ENCODE measurements at regions not wholly inside any gene's neighbourhood (a gene's known extent, or its start where the extent isn't known, plus 50 kb on each side); places are given as distances from the start of the nearest gene placed in this dataset.

GRCh38 chr17:45688820-45689219 lies 95.3 kb upstream of the CRHR1 start:
- no peak overlapping the region for H3K4me3 ChIP-seq (ENCODE audit: low read length)
- no peak overlapping the region for H3K27ac Mint-ChIP-seq
- H3K36me3 ChIP-seq (ENCODE audit: control insufficient read depth, insufficient read depth, low read length) = no peaks in the 10 kb centered on the region
- no peak for DNase-seq
- H3K4me3 Mint-ChIP-seq = no peak overlapping the region
- peaks cover 19% of the 10 kb centered on the region for H3K27me3 ChIP-seq (ENCODE audit: control insufficient read depth, insufficient read depth, low read length, poor library complexity, severe bottlenecking)
- no peaks in the 10 kb centered on the region for H3K36me3 Mint-ChIP-seq (ENCODE audit: low read depth)
- no peaks in the 10 kb centered on the region for H3K9me3 ChIP-seq (ENCODE audit: control insufficient read depth, low read length)
- peaks cover 7% of the 10 kb centered on the region for H3K27me3 Mint-ChIP-seq (ENCODE audit: insufficient read depth)
- no peaks in the 10 kb centered on the region for H3K4me1 ChIP-seq (ENCODE audit: control insufficient read depth, insufficient read depth, low read length)
- no peaks in the 10 kb centered on the region for H3K9me3 Mint-ChIP-seq
- no peaks in the 10 kb centered on the region for H3K4me1 Mint-ChIP-seq
- WGBS, 2 experiments (ENCODE audit: insufficient coverage in 1 of 2, insufficient read length in 1 of 2) = 93 to 94% methylated on average over 7 of the region's 7 CpGs
- TF ChIP-seq CTCF (conservative IDR thresholded peaks at IDR 0.05) = no peak
- H3K27ac ChIP-seq (ENCODE audit: low read depth, low read length) = no peak overlapping the region
- no peak overlapping the region for H3K9ac ChIP-seq (ENCODE audit: extremely low read depth, low read length, poor library complexity, severe bottlenecking)

GRCh38 chr17:45689451-45689850 lies 94.7 kb upstream of the CRHR1 start:
- no peak overlapping the region for H3K27ac ChIP-seq (ENCODE audit: low read depth, low read length)
- no peak overlapping the region for H3K27ac Mint-ChIP-seq
- DNase-seq = no peak
- no peak overlapping the region for H3K9ac ChIP-seq (ENCODE audit: extremely low read depth, low read length, poor library complexity, severe bottlenecking)
- no peak overlapping the region for H3K4me3 ChIP-seq (ENCODE audit: low read length)
- H3K27me3 Mint-ChIP-seq (ENCODE audit: insufficient read depth) = peaks cover 7% of the 10 kb centered on the region
- H3K36me3 ChIP-seq (ENCODE audit: control insufficient read depth, insufficient read depth, low read length) = no peaks in the 10 kb centered on the region
- no peaks in the 10 kb centered on the region for H3K36me3 Mint-ChIP-seq (ENCODE audit: low read depth)
- no peaks in the 10 kb centered on the region for H3K4me1 ChIP-seq (ENCODE audit: control insufficient read depth, insufficient read depth, low read length)
- H3K27me3 ChIP-seq (ENCODE audit: control insufficient read depth, insufficient read depth, low read length, poor library complexity, severe bottlenecking) = peaks cover 19% of the 10 kb centered on the region
- H3K9me3 ChIP-seq (ENCODE audit: control insufficient read depth, low read length) = no peaks in the 10 kb centered on the region
- TF ChIP-seq CTCF (conservative IDR thresholded peaks at IDR 0.05) = no peak
- no peaks in the 10 kb centered on the region for H3K4me1 Mint-ChIP-seq
- WGBS, 2 experiments (ENCODE audit: insufficient coverage in 1 of 2, insufficient read length in 1 of 2) = 94 to 100% methylated on average over 1 to 6 of the region's 6 CpGs
- no peak overlapping the region for H3K4me3 Mint-ChIP-seq
- H3K9me3 Mint-ChIP-seq = no peaks in the 10 kb centered on the region

GRCh38 chr17:45690625-45691275 lies 93.4 kb upstream of the CRHR1 start:
- Histone ChIP-seq H3K36me3 (ENCODE audit: control insufficient read depth, insufficient read depth, low read length) (no peaks in the 10 kb centered on the region), H3K9ac (ENCODE audit: extremely low read depth, low read length, poor library complexity, severe bottlenecking) (no peak overlapping the region), H3K4me1 (ENCODE audit: control insufficient read depth, insufficient read depth, low read length) (no peaks in the 10 kb centered on the region), H3K9me3 (ENCODE audit: control insufficient read depth, low read length) (no peaks in the 10 kb centered on the region), H3K27me3 (ENCODE audit: control insufficient read depth, insufficient read depth, low read length, poor library complexity, severe bottlenecking) (peaks cover 27% of the 10 kb centered on the region), H3K27ac (ENCODE audit: low read depth, low read length) (no peak overlapping the region), H3K4me3 (ENCODE audit: low read length) (no peak overlapping the region)
- TF ChIP-seq CTCF (conservative IDR thresholded peaks at IDR 0.05) = no peak
- H3K27ac Mint-ChIP-seq = no peak overlapping the region
- H3K9me3 Mint-ChIP-seq = no peaks in the 10 kb centered on the region
- peaks cover 7% of the 10 kb centered on the region for H3K27me3 Mint-ChIP-seq (ENCODE audit: insufficient read depth)
- whole genome bisulfite sequencing, 2 experiments (ENCODE audit: insufficient coverage in 1 of 2, insufficient read length in 1 of 2) = 78 to 83% methylated on average over 11 to 13 of the region's 13 CpGs
- no peaks in the 10 kb centered on the region for H3K36me3 Mint-ChIP-seq (ENCODE audit: low read depth)
- no peak overlapping the region for H3K4me3 Mint-ChIP-seq
- no peak for DNase-seq
- H3K4me1 Mint-ChIP-seq = no peaks in the 10 kb centered on the region
